Activated CD4-positive, alpha-beta T cell treated with anti-CD3 and anti-CD28 coated beads for 36 hours (primary cell): ENCODE measurements at regions not wholly inside any gene's neighbourhood (a gene's known extent, or its start where the extent isn't known, plus 50 kb on each side); places are given as distances from the start of the nearest gene placed in this dataset.

Experiments
- ATAC-seq: fragments of 200-7000 bp; cut with Tn5 transposase; one replicate; pipeline ENCODE4 v1.10.0; 2021; ENCODE audit warnings: mild to moderate bottlenecking, moderate library complexity
- CTCF ChIA-PET: fragments of 350-600 bp; sonication (Branson Sonifier 250); formaldehyde crosslinking; loops from one replicate; lab custom pipeline; 2021; ENCODE audit warnings: antibody characterized with exemption; lab: Charles Lee
- POLR2A ChIA-PET: fragments of 350-600 bp; sonication (Branson Sonifier 250); formaldehyde crosslinking; loops from one replicate; lab custom pipeline; 2021; ENCODE audit warnings: antibody characterized with exemption, inconsistent platforms; lab: Charles Lee
- DNase-seq: peaks from one replicate; pipeline ENCODE4 v3.0.0-alpha.2; 2020
- H3K27ac Mint-ChIP-seq: one replicate; pipeline ENCODE4 v1.8.0; 2021; ENCODE audit warnings: mixed read lengths
- H3K27me3 Mint-ChIP-seq: one replicate; pipeline ENCODE4 v1.8.0; 2021; ENCODE audit warnings: mixed read lengths
- H3K36me3 Mint-ChIP-seq: one replicate; pipeline ENCODE4 v1.8.0; 2021; ENCODE audit warnings: low read depth, mixed read lengths
- H3K4me1 Mint-ChIP-seq: one replicate; pipeline ENCODE4 v1.8.0; 2021; ENCODE audit warnings: mixed read lengths
- H3K4me3 Mint-ChIP-seq: one replicate; pipeline ENCODE4 v1.8.0; 2021; ENCODE audit warnings: mild to moderate bottlenecking, moderate library complexity, mixed read lengths
- H3K9me3 Mint-ChIP-seq: one replicate; pipeline ENCODE4 v1.8.0; 2021; ENCODE audit warnings: low read depth, mixed read lengths
- intact Hi-C, 2 experiments: fragments of 100-400 bp; cut with DNase I in 1 of 2; cut with micrococcal nuclease in 1 of 2; formaldehyde crosslinking; loops; one replicate each; pipeline versions ENCODE4 v1.14.2 to v1.15.1; 2022 to 2024; cut with DNase I, micrococcal nuclease

DNA sequence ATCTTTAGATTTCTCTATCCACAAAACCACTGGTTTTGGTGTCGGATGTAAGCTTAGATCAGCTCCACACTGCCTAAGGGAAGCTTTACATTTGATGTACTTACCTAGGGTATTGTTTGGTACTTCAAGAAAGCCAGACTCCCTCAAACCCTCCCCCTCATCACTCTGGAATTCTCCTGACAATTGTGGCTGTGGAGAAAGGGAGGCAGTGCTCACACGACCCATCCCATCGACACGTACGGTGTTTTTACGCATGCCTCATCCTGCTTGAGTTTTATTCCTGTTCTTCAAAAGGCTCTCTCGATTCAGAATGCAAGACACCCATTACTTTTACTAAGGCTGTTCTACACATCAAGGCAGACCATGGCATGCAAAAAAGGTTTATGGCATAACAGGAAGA, 67.3 kb upstream of the ONECUT1 start:
- ChIA-PET POLR2A (no interaction called here), CTCF (no interaction called here)
- no peak overlapping the region for H3K4me3 Mint-ChIP-seq
- no peak overlapping the region for H3K27ac Mint-ChIP-seq
- no peaks in the 10 kb centered on the region for H3K4me1 Mint-ChIP-seq
- peaks cover 10% of the 10 kb centered on the region for H3K27me3 Mint-ChIP-seq
- no peaks in the 10 kb centered on the region for H3K9me3 Mint-ChIP-seq
- DNase-seq = no peak
- no peaks in the 10 kb centered on the region for H3K36me3 Mint-ChIP-seq
- intact Hi-C loops = no loop called here
- no peak for ATAC-seq

DNA sequence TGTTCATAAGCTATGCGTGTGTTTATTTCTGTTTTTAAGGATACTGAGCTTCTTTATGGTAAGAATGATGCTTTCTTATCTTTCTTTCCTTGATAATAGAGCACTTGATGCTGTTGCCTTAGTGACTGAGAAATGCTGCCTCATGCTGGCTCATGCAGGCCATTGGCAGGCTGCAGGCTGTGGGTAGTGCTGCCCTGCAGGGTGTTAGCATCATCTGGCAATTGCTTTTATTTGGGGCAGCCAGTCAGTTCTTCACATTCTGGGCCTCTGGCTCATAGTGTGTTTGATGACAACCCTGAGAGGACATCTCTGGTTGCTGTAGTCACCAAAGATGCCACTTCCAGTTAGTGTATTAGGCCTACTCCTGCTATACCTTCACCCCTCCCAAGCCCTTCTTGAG, 66.2 kb upstream of the ONECUT1 start:
- Mint-ChIP-seq H3K36me3 (no peaks in the 10 kb centered on the region), H3K4me3 (no peak overlapping the region), H3K27me3 (peaks cover 10% of the 10 kb centered on the region), H3K4me1 (no peaks in the 10 kb centered on the region), H3K9me3 (no peaks in the 10 kb centered on the region), H3K27ac (no peak overlapping the region)
- ATAC-seq (no peak), DNase-seq (no peak)
- CTCF ChIA-PET = no interaction called here
- POLR2A ChIA-PET = no interaction called here
- intact Hi-C loops = no loop called here

DNA sequence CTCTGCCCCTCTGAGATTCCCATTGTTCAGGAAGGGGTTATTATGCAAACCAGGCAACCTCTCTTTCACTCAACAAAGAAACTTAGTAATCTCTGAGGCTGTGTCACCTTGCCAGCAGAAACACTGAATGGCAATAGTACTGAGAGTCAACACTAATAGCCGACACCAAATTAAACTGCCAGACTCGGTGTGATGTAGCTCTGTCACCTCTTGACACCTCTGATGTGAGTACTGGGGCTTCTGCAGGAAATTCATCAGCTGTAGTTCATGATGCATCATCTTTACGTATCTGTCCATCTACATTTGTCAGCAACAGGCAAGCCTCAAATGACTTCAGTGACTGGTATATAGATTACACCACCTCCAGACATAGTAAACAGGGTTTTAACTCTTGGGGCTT, 65.0 kb upstream of the ONECUT1 start:
- no peak for ATAC-seq
- intact Hi-C loops = no loop called here

DNA sequence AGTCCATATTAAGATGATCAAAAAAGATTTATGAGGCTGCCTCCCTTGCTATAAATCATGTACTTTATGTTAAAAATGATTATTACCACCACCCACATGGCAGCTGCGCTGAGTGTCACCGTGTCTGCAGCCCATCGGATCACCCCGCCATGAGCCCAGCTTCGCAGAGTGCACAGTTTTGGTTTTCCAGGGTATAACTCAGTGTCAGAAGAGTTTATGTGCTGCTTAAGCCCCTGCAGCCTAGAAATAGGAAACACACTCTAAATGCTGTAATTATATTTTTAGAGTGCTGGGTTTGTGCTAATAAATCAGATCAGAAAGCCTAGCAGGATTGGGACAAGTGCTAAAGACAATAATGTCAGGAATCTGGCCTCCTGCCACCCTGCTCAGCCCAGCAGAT, 54.7 kb upstream of the ONECUT1 start:
- Mint-ChIP-seq H3K27ac (no peak overlapping the region), H3K4me1 (no peaks in the 10 kb centered on the region), H3K27me3 (peaks cover 18% of the 10 kb centered on the region), H3K4me3 (no peak overlapping the region), H3K9me3 (no peaks in the 10 kb centered on the region), H3K36me3 (no peaks in the 10 kb centered on the region)
- ATAC-seq (no peak), DNase-seq (no peak)
- ChIA-PET POLR2A (no interaction called here), CTCF (no interaction called here)
- intact Hi-C loops = no loop called here

More for the DNA sequence above, 65.0 kb upstream of the ONECUT1 start:
- no peak overlapping the region for H3K4me3 Mint-ChIP-seq
- ChIA-PET CTCF (no interaction called here), POLR2A (no interaction called here)
- no peak overlapping the region for H3K27ac Mint-ChIP-seq
- DNase-seq = no peak
- H3K36me3 Mint-ChIP-seq = no peaks in the 10 kb centered on the region
- H3K9me3 Mint-ChIP-seq = no peaks in the 10 kb centered on the region
- peaks cover 10% of the 10 kb centered on the region for H3K27me3 Mint-ChIP-seq
- no peaks in the 10 kb centered on the region for H3K4me1 Mint-ChIP-seq
